Neuronal stem cell (in vitro differentiated cells): ENCODE measurements at regions not wholly inside any gene's neighbourhood (a gene's known extent, or its start where the extent isn't known, plus 50 kb on each side); places are given as distances from the start of the nearest gene placed in this dataset.
A peak's percentile ranks its signal among the peaks of the same experiment; 100 is the strongest.

Experiments
- DNase-seq: peaks from one replicate; pipeline ENCODE4 v3.0.0-alpha.2; 2013; ENCODE audit warnings: low spot score
- H2AFZ ChIP-seq: one replicate; pipeline ENCODE4 v1.6.1; 2013; ENCODE audit warnings: mild to moderate bottlenecking, low read length, inconsistent platforms
- H2AK5ac ChIP-seq: 2 replicates; pipeline ENCODE4 v1.6.1; 2013; ENCODE audit warnings: low read depth, mild to moderate bottlenecking, inconsistent platforms, low read length, moderate library complexity, mixed read lengths
- H2BK120ac ChIP-seq: 2 replicates; pipeline ENCODE4 v1.6.1; 2013; ENCODE audit warnings: low read depth, mild to moderate bottlenecking, inconsistent platforms, low read length, moderate library complexity, mixed read lengths
- H2BK12ac ChIP-seq: one replicate; pipeline ENCODE4 v1.6.1; 2013; ENCODE audit warnings: low read length, inconsistent platforms
- H2BK15ac ChIP-seq: 2 replicates; pipeline ENCODE4 v1.6.1; 2013; ENCODE audit warnings: mild to moderate bottlenecking, low read length, inconsistent platforms, mixed read lengths
- H2BK5ac ChIP-seq: one replicate; pipeline ENCODE4 v1.6.1; 2013; ENCODE audit warnings: inconsistent platforms, mild to moderate bottlenecking, low read length, moderate library complexity
- H3K14ac ChIP-seq: one replicate; pipeline ENCODE4 v1.6.1; 2013; ENCODE audit warnings: low read length, inconsistent platforms
- H3K18ac ChIP-seq: 2 replicates; pipeline ENCODE4 v1.6.1; 2013; ENCODE audit warnings: low read length, inconsistent platforms
- H3K23ac ChIP-seq: 2 replicates; pipeline ENCODE4 v1.6.1; 2013; ENCODE audit warnings: low read depth, mild to moderate bottlenecking, mixed read lengths, low read length, inconsistent platforms; ENCODE audit not compliant: poor library complexity
- H3K27ac ChIP-seq: replicated peaks from 3 replicates; pipeline ENCODE4 v1.5.1; 2013; ENCODE audit warnings: low read length, inconsistent platforms
- H3K27me3 ChIP-seq, 3 experiments: 2 replicates each; pipeline ENCODE4 v1.6.1; 2013; ENCODE audit warnings: low read length in 3 of 3, mild to moderate bottlenecking in 2 of 3, inconsistent platforms in 1 of 3, low read depth in 1 of 3, mixed read lengths in 1 of 3, moderate library complexity in 1 of 3; ENCODE audit not compliant: control insufficient read depth in 3 of 3, insufficient read depth in 3 of 3
- H3K36me3 ChIP-seq, 2 donors: replicated peaks in 1 of 2; 2 replicates each; pipeline ENCODE4 v1.6.1; 2013; ENCODE audit warnings: low read length in 2 of 2; ENCODE audit not compliant: control insufficient read depth in 2 of 2, insufficient read depth in 2 of 2
- H3K4ac ChIP-seq: 2 replicates; pipeline ENCODE4 v1.6.1; 2013; ENCODE audit warnings: inconsistent platforms, mild to moderate bottlenecking, low read length, moderate library complexity
- H3K4me1 ChIP-seq, 2 donors: 1 replicate in 1 of 2; 2 replicates in 1 of 2; pipeline ENCODE4 v1.6.1; 2013; ENCODE audit warnings: low read length in 2 of 2, low read depth in 1 of 2; ENCODE audit not compliant: control insufficient read depth in 2 of 2, insufficient read depth in 1 of 2
- H3K4me2 ChIP-seq: one replicate; pipeline ENCODE4 v1.6.1; 2013; ENCODE audit warnings: mild to moderate bottlenecking, low read length, inconsistent platforms; ENCODE audit not compliant: insufficient read depth, poor library complexity, severe bottlenecking
- H3K4me3 ChIP-seq, 2 donors: 2 replicates each; pipeline ENCODE4 v1.5.1; 2013; ENCODE audit warnings: low read length in 2 of 2, mild to moderate bottlenecking in 2 of 2, inconsistent platforms in 1 of 2, moderate library complexity in 1 of 2
- H3K79me1 ChIP-seq: one replicate; pipeline ENCODE4 v1.6.1; 2013; ENCODE audit warnings: low read depth, mild to moderate bottlenecking, inconsistent platforms, low read length, moderate library complexity
- H3K9ac ChIP-seq: one replicate; pipeline ENCODE4 v1.6.1; 2013; ENCODE audit warnings: mild to moderate bottlenecking, low read depth, low read length, inconsistent platforms; ENCODE audit not compliant: poor library complexity
- H3K9me3 ChIP-seq, 2 donors: replicated peaks in 1 of 2; 2 replicates each; pipeline versions ENCODE3 to v1.6.1; 2013; ENCODE audit warnings: low read length in 2 of 2, mild to moderate bottlenecking in 2 of 2, inconsistent platforms in 1 of 2, low read depth in 1 of 2, mixed read lengths in 1 of 2, moderate library complexity in 1 of 2; ENCODE audit not compliant: control insufficient read depth in 2 of 2, insufficient read depth in 1 of 2
- H4K8ac ChIP-seq: one replicate; pipeline ENCODE4 v1.6.1; 2013; ENCODE audit warnings: low read depth, mild to moderate bottlenecking, inconsistent platforms, low read length, moderate library complexity
- H4K91ac ChIP-seq: one replicate; pipeline ENCODE4 v1.6.1; 2013; ENCODE audit warnings: low read length, low read depth, mild to moderate bottlenecking, inconsistent platforms; ENCODE audit not compliant: poor library complexity
- WGBS, 2 donors: extraction: QIAGEN DNeasy Blood & Tissue Kit; methylation state at CpG; one replicate each; pipeline ENCODE4 v1.1.7; 2013; ENCODE audit warnings: missing lambda C conversion rate in 2 of 2, mixed read lengths in 1 of 2; ENCODE audit not compliant: insufficient read length in 2 of 2, insufficient replicate concordance in 1 of 2; ENCODE audit errors: extremely low coverage in 2 of 2; 5-methylcytosine and 5-hydroxymethylcytosine counted together

GRCh38 chr5:165495829-165496380, 1990.5 kb downstream of the MAT2B start:
- no peaks in the 10 kb centered on the region for H3K36me3 ChIP-seq
- no peak overlapping the region for H2AFZ ChIP-seq
- H2BK15ac ChIP-seq, result no peak overlapping the region
- H4K91ac ChIP-seq, result no peak overlapping the region
- H3K27me3 ChIP-seq, result no peaks in the 10 kb centered on the region
- no peak overlapping the region for H3K23ac ChIP-seq
- H3K4me1 ChIP-seq, result no peaks in the 10 kb centered on the region
- no peaks in the 10 kb centered on the region for H3K9me3 ChIP-seq
- no peak overlapping the region for H2AK5ac ChIP-seq
- H3K4me2 ChIP-seq, result no peak overlapping the region
- H2BK120ac ChIP-seq, result no peak overlapping the region
- no peaks in the 10 kb centered on the region for H3K79me1 ChIP-seq
- no peak overlapping the region for H3K18ac ChIP-seq
- H3K4ac ChIP-seq, result no peak overlapping the region
- H3K9ac ChIP-seq, result no peak overlapping the region
- H3K27ac ChIP-seq, result no peak overlapping the region
- H2BK5ac ChIP-seq, result no peak overlapping the region
- no peak for DNase-seq
- no peak overlapping the region for H2BK12ac ChIP-seq
- H4K8ac ChIP-seq, result no peak overlapping the region
- H3K4me3 ChIP-seq, result no peak overlapping the region
- no CpG with 5 or more reads among the region's 5 CpGs for WGBS, 2 donors
- H3K14ac ChIP-seq, result no peak overlapping the region

GRCh38 chr5:165497707-165498106, 1992.3 kb downstream of the MAT2B start:
- H3K27ac ChIP-seq, result no peak overlapping the region
- no peak overlapping the region for H3K23ac ChIP-seq
- H2AK5ac ChIP-seq, result no peak overlapping the region
- no peak overlapping the region for H4K91ac ChIP-seq
- H3K4me2 ChIP-seq, result no peak overlapping the region
- H3K14ac ChIP-seq, result no peak overlapping the region
- no peaks in the 10 kb centered on the region for H3K9me3 ChIP-seq
- H2AFZ ChIP-seq, result no peak overlapping the region
- H3K18ac ChIP-seq, result no peak overlapping the region
- H3K27me3 ChIP-seq, result no peaks in the 10 kb centered on the region
- H3K9ac ChIP-seq, result no peak overlapping the region
- H4K8ac ChIP-seq, result no peak overlapping the region
- H2BK120ac ChIP-seq, result no peak overlapping the region
- no peak overlapping the region for H2BK12ac ChIP-seq
- H2BK15ac ChIP-seq, result no peak overlapping the region
- no peak for DNase-seq
- no peaks in the 10 kb centered on the region for H3K4me1 ChIP-seq
- no peak overlapping the region for H3K4ac ChIP-seq
- H3K79me1 ChIP-seq, result no peaks in the 10 kb centered on the region
- H3K4me3 ChIP-seq, result no peak overlapping the region
- no peak overlapping the region for H2BK5ac ChIP-seq
- no CpG with 5 or more reads among the region's 5 CpGs for WGBS, 2 donors
- no peaks in the 10 kb centered on the region for H3K36me3 ChIP-seq

- H3K79me1 ChIP-seq, result no peaks in the 10 kb centered on the region
- no peak overlapping the region for H4K91ac ChIP-seq
- peak overlapping the region; percentile 52 for H2AFZ ChIP-seq
- H3K23ac ChIP-seq, result no peak overlapping the region
- H3K18ac ChIP-seq, result no peak overlapping the region
- no peak overlapping the region for H3K4me2 ChIP-seq
- no peak overlapping the region for H3K14ac ChIP-seq
- H4K8ac ChIP-seq, result no peak overlapping the region
- no peak overlapping the region for H2AK5ac ChIP-seq
- no peak overlapping the region for H3K4ac ChIP-seq
- H2BK120ac ChIP-seq, result no peak overlapping the region
- no peak for DNase-seq
- H3K4me1 ChIP-seq, result peaks cover 0 to 2% of the 10 kb centered on the region in 2 donors
- H2BK15ac ChIP-seq, result no peak overlapping the region
- H3K27ac ChIP-seq, result no peak overlapping the region
- H2BK12ac ChIP-seq, result no peak overlapping the region
- no peaks in the 10 kb centered on the region for H3K27me3 ChIP-seq
- WGBS, 2 donors, result no CpG with 5 or more reads among the region's 11 CpGs
- no peak overlapping the region for H3K4me3 ChIP-seq
- H2BK5ac ChIP-seq, result no peak overlapping the region
- H3K9ac ChIP-seq, result no peak overlapping the region
- H3K9me3 ChIP-seq, result peaks cover 3 to 10% of the 10 kb centered on the region in 2 donors
- no peaks in the 10 kb centered on the region for H3K36me3 ChIP-seq
Observed at GRCh38 chr5:165502893-165503691, 1997.7 kb downstream of the MAT2B start.

GRCh38 chr5:165504674-165505073, 1999.3 kb downstream of the MAT2B start:
- Histone ChIP-seq H3K4me1 (peaks cover 0 to 2% of the 10 kb centered on the region in 2 donors), H3K14ac (no peak overlapping the region), H3K9ac (no peak overlapping the region), H3K4ac (no peak overlapping the region), H2AK5ac (no peak overlapping the region), H2AFZ (no peak overlapping the region), H3K23ac (no peak overlapping the region), H2BK5ac (no peak overlapping the region), H3K27ac (no peak overlapping the region), H3K4me3 (no peak overlapping the region), H3K27me3 (no peaks in the 10 kb centered on the region), H3K18ac (no peak overlapping the region), H3K79me1 (no peaks in the 10 kb centered on the region), H3K36me3 (no peaks in the 10 kb centered on the region), H4K91ac (no peak overlapping the region), H2BK120ac (no peak overlapping the region), H2BK12ac (no peak overlapping the region), H3K9me3 (peaks cover 3 to 15% of the 10 kb centered on the region in 2 donors), H3K4me2 (no peak overlapping the region), H4K8ac (no peak overlapping the region), H2BK15ac (no peak overlapping the region)
- WGBS, 2 donors, result no CpG with 5 or more reads among the region's 1 CpG
- DNase-seq, result no peak
